ENCODE measurements at regions not wholly inside any gene's neighbourhood (a gene's known extent, or its start where the extent isn't known, plus 50 kb on each side); places are given as distances from the start of the nearest gene placed in this dataset.

- no peak for TF ChIP-seq CTCF (IDR thresholded peaks at IDR 0.05)
- no peak for TF ChIP-seq POLR2A (IDR thresholded peaks at IDR 0.05)
Observed at GRCh38 chr13:103935117-103935516, 868.9 kb upstream of the SLC10A2 start.
